H1 (cell line): ENCODE measurements at regions not wholly inside any gene's neighbourhood (a gene's known extent, or its start where the extent isn't known, plus 50 kb on each side); places are given as distances from the start of the nearest gene placed in this dataset.

Experiments used
- CTCF ChIA-PET: fragments of 300-600 bp; sonication (Branson Sonifier 250); formaldehyde crosslinking; loops from one replicate; lab custom pipeline; 2021; ENCODE audit not compliant: partially characterized antibody; lab: Charles Lee
- POLR2A ChIA-PET: fragments of 300-600 bp; sonication (Branson Sonifier 250); formaldehyde crosslinking; loops from one replicate; lab custom pipeline; 2021; ENCODE audit warnings: inconsistent platforms; ENCODE audit not compliant: partially characterized antibody; lab: Charles Lee
- DNase-seq, 2 experiments: peaks; one replicate each; pipeline versions ENCODE4 v3.0.0 to v3.0.0-alpha.2; 2010 to 2022; ENCODE audit warnings: low spot score in 2 of 2, low read depth in 1 of 2, mixed read lengths in 1 of 2
- FAIRE-seq: peaks from 2 replicates; lab custom pipeline; 2011; peaks lifted over from hg19 to GRCh38; lab: Jason Lieb, UNC
- H2AFZ ChIP-seq: 2 replicates; pipeline ENCODE4 v1.8.1; 2012; ENCODE audit warnings: low read length, inconsistent platforms
- H2AK5ac ChIP-seq: 2 replicates; pipeline ENCODE4 v1.6.1; 2013; ENCODE audit warnings: low read depth, low read length
- H2BK120ac ChIP-seq: replicated peaks from 2 replicates; pipeline ENCODE3; 2013; ENCODE audit warnings: low read depth, low read length, inconsistent platforms
- H2BK12ac ChIP-seq: 2 replicates; pipeline ENCODE4 v1.6.1; 2013; ENCODE audit warnings: low read depth, low read length
- H2BK15ac ChIP-seq: 2 replicates; pipeline ENCODE4 v1.6.1; 2013; ENCODE audit warnings: low read length
- H2BK20ac ChIP-seq: 2 replicates; pipeline ENCODE4 v1.6.1; 2013; ENCODE audit warnings: low read length
- H2BK5ac ChIP-seq: 2 replicates; pipeline ENCODE4 v1.6.1; 2013; ENCODE audit warnings: low read depth, low read length
- H3K14ac ChIP-seq: 2 replicates; pipeline ENCODE4 v1.6.1; 2013; ENCODE audit warnings: inconsistent platforms; ENCODE audit not compliant: insufficient read length
- H3K18ac ChIP-seq: 2 replicates; pipeline ENCODE4 v1.6.1; 2013; ENCODE audit warnings: low read length; ENCODE audit errors: extremely low read depth
- H3K23ac ChIP-seq: 2 replicates; pipeline ENCODE4 v1.6.1; 2013; ENCODE audit warnings: inconsistent platforms; ENCODE audit not compliant: insufficient read length
- H3K23me2 ChIP-seq: 2 replicates; pipeline ENCODE4 v1.6.1; 2013; ENCODE audit warnings: low read depth, low read length
- H3K27ac ChIP-seq: 2 replicates; pipeline ENCODE4 v1.6.1; 2011; ENCODE audit warnings: low read depth, low read length, inconsistent platforms
- H3K27me3 ChIP-seq, 4 experiments: replicated peaks in 1 of 4; 1 replicate in 1 of 4; 2 replicates in 3 of 4; pipeline versions ENCODE4 v1.6.1 to v1.8.1; 2011 to 2013; ENCODE audit warnings: low read length in 3 of 4, mild to moderate bottlenecking in 3 of 4, inconsistent platforms in 2 of 4, mixed read lengths in 2 of 4, moderate library complexity in 1 of 4; ENCODE audit not compliant: control insufficient read depth in 3 of 4, insufficient read depth in 3 of 4; ENCODE audit errors: extremely low read depth in 1 of 4
- H3K36me3 ChIP-seq, 4 experiments: 2 replicates each; pipeline versions ENCODE4 v1.6.1 to v1.8.1; 2011 to 2013; ENCODE audit warnings: mild to moderate bottlenecking in 4 of 4, low read length in 3 of 4, moderate library complexity in 2 of 4, control low read depth in 1 of 4, inconsistent platforms in 1 of 4; ENCODE audit not compliant: insufficient read depth in 4 of 4, control insufficient read depth in 2 of 4
- H3K4ac ChIP-seq: replicated peaks from 2 replicates; pipeline ENCODE3; 2013; ENCODE audit warnings: low read length, low read depth, mixed read lengths, inconsistent platforms; ENCODE audit not compliant: insufficient read length
- H3K4me1 ChIP-seq, 4 experiments: replicated peaks in 1 of 4; 1 replicate in 1 of 4; 2 replicates in 3 of 4; pipeline versions ENCODE4 v1.6.1 to v1.8.1; 2011 to 2013; ENCODE audit warnings: low read length in 3 of 4, inconsistent platforms in 2 of 4, mixed read lengths in 1 of 4; ENCODE audit not compliant: insufficient read depth in 4 of 4, control insufficient read depth in 3 of 4
- H3K4me2 ChIP-seq, 2 experiments: 2 replicates each; pipeline versions ENCODE4 v1.6.1 to v1.8.1; 2011 to 2013; ENCODE audit warnings: low read depth in 2 of 2, low read length in 2 of 2, control low read depth in 1 of 2, inconsistent platforms in 1 of 2, mild to moderate bottlenecking in 1 of 2; ENCODE audit not compliant: insufficient read depth in 1 of 2
- H3K4me3 ChIP-seq, 4 experiments: fragments of 200-600, 300-600 bp in 1 of 4; sonication (generic), shearing (Covaris generic), sonication (Bioruptor Twin) in 1 of 4; 2 replicates each; pipeline versions ENCODE4 v1.5.1 to v1.8.1; 2011 to 2016; ENCODE audit warnings: low read length in 4 of 4, low read depth in 3 of 4, control low read depth in 2 of 4, inconsistent platforms in 2 of 4, mild to moderate bottlenecking in 2 of 4, mixed read lengths in 1 of 4, moderate library complexity in 1 of 4; ENCODE audit not compliant: insufficient read depth in 2 of 4; ENCODE audit errors: extremely low read depth in 1 of 4
- H3K56ac ChIP-seq: replicated peaks from 2 replicates; pipeline ENCODE3; 2013; ENCODE audit warnings: low read depth, mild to moderate bottlenecking, mixed read lengths, low read length, inconsistent platforms; ENCODE audit not compliant: insufficient read length
- H3K79me1 ChIP-seq: 2 replicates; pipeline ENCODE4 v1.6.1; 2013; ENCODE audit warnings: low read depth, low read length, control low read depth
- H3K79me2 ChIP-seq, 2 experiments: 2 replicates each; pipeline versions ENCODE4 v1.6.1 to v1.8.1; 2012 to 2013; ENCODE audit warnings: low read length in 2 of 2, mild to moderate bottlenecking in 2 of 2, inconsistent platforms in 1 of 2; ENCODE audit not compliant: insufficient read depth in 2 of 2, control insufficient read depth in 1 of 2
- H3K9ac ChIP-seq, 4 experiments: replicated peaks in 1 of 4; 1 replicate in 1 of 4; 2 replicates in 3 of 4; pipeline versions ENCODE4 v1.6.1 to v1.8.1; 2011 to 2013; ENCODE audit warnings: low read depth in 3 of 4, low read length in 3 of 4, control low read depth in 2 of 4, mild to moderate bottlenecking in 2 of 4, moderate library complexity in 2 of 4, inconsistent platforms in 1 of 4; ENCODE audit errors: extremely low read depth in 1 of 4
- H3K9me3 ChIP-seq, 2 experiments: 2 replicates each; pipeline versions ENCODE4 v1.6.1 to v1.8.1; 2012 to 2013; ENCODE audit warnings: mild to moderate bottlenecking in 2 of 2, moderate library complexity in 2 of 2, control low read depth in 1 of 2, inconsistent platforms in 1 of 2, low read depth in 1 of 2, low read length in 1 of 2, mixed read lengths in 1 of 2; ENCODE audit not compliant: insufficient read depth in 2 of 2
- H4K20me1 ChIP-seq, 2 experiments: replicated peaks in 1 of 2; 2 replicates each; pipeline versions ENCODE3 to v1.8.1; 2011 to 2013; ENCODE audit warnings: inconsistent platforms in 2 of 2, low read length in 2 of 2, mild to moderate bottlenecking in 1 of 2; ENCODE audit not compliant: insufficient read depth in 2 of 2, control insufficient read depth in 1 of 2
- H4K5ac ChIP-seq: 2 replicates; pipeline ENCODE4 v1.6.1; 2013; ENCODE audit warnings: low read length, low read depth, mixed read lengths, inconsistent platforms; ENCODE audit not compliant: insufficient read length
- H4K8ac ChIP-seq: 2 replicates; pipeline ENCODE4 v1.8.0; 2013; ENCODE audit warnings: mild to moderate bottlenecking, moderate library complexity, low read length, inconsistent platforms; ENCODE audit not compliant: insufficient read depth; ENCODE audit errors: extremely low read depth
- H4K91ac ChIP-seq: replicated peaks from 2 replicates; pipeline ENCODE3; 2013; ENCODE audit warnings: low read length, mixed read lengths, inconsistent platforms; ENCODE audit not compliant: insufficient read length
- FOSL1 ChIP-seq: IDR thresholded peaks from 2 replicates; pipeline ENCODE4 v1.6.1; 2011; ENCODE audit warnings: mild to moderate bottlenecking, low read depth, low read length, moderate library complexity; ENCODE audit not compliant: insufficient read depth
- KDM5A ChIP-seq: fragments of 200-600 bp; IDR thresholded peaks from 2 replicates; pipeline ENCODE4 v1.7.1; 2012; ENCODE audit warnings: mild to moderate bottlenecking, low read length, inconsistent platforms, mixed read lengths
- RFX5 ChIP-seq: IDR thresholded peaks from 2 replicates; pipeline ENCODE4 v1.6.1; 2011; ENCODE audit warnings: low read depth, low read length, improper control_type of control experiment, borderline replicate concordance
- SP4 ChIP-seq: IDR thresholded peaks from 2 replicates; pipeline ENCODE4 v1.6.1; 2012; ENCODE audit warnings: low read length, inconsistent platforms
- YY1 ChIP-seq: IDR thresholded peaks from 2 replicates; pipeline ENCODE4 v1.6.1; 2011; ENCODE audit warnings: low read depth, mild to moderate bottlenecking, low read length
- WGBS, 2 experiments: shearing (Covaris generic) in 1 of 2; methylation state at CpG; one replicate each; pipeline versions ENCODE4 v1.1.6 to v1.1.7; 2013 to 2015; ENCODE audit warnings: low lambda C conversion rate in 2 of 2, mixed read lengths in 2 of 2, inconsistent platforms in 1 of 2, low coverage in 1 of 2, missing lambda C conversion rate in 1 of 2; ENCODE audit not compliant: insufficient replicate concordance in 2 of 2, insufficient coverage in 1 of 2, insufficient read length in 1 of 2; ENCODE audit errors: extremely low coverage in 1 of 2, missing lambda C conversion rate in 1 of 2; 5-methylcytosine and 5-hydroxymethylcytosine counted together

DNA sequence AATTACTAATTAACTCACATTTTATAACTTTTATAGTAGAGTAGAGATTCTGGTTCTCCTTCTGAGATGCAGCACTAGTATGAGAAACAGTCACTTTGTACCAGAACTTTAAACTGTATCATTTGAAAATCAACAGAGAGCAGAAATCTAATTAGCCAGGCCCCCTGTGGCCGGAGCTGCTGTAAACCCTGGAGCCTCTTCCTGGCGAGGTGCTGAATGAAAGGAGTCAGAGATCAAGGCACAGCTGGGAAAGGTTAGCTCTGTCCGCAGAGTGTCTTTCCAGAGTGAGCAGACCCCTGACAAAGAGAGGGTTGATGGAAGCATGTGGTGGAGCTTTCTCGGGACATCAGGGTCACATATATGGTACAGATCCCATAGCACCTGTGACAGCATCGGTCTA lies 703.8 kb downstream of the RFPL4B start:
- H3K27ac ChIP-seq: no peak overlapping the region
- no peaks in the 10 kb centered on the region for H3K36me3 ChIP-seq
- peak overlapping the region; percentile 27; the same call in 1 of the 2 replicates for H2AFZ ChIP-seq
- no peak overlapping the region for H3K18ac ChIP-seq
- H4K20me1 ChIP-seq: no peaks in the 10 kb centered on the region
- H3K9me3 ChIP-seq: peaks cover 0 to 4% of the 10 kb centered on the region in 2 experiments; a peak in 1 of 4 replicates
- H2BK5ac ChIP-seq: no peak overlapping the region
- H3K9ac ChIP-seq: no peak overlapping the region
- H3K4ac ChIP-seq: no peak overlapping the region
- 52% methylated on average over 5 of the region's 5 CpGs; no CpG with 5 or more reads in 1 of the 2 experiments for WGBS, 2 experiments
- no peak overlapping the region for H3K14ac ChIP-seq
- H3K23ac ChIP-seq: no peak overlapping the region
- H2BK12ac ChIP-seq: no peak overlapping the region
- no peak overlapping the region for H2BK20ac ChIP-seq
- CTCF ChIA-PET: no interaction called here
- H2BK120ac ChIP-seq: no peak overlapping the region
- no peaks in the 10 kb centered on the region for H3K79me1 ChIP-seq
- FAIRE-seq (peak; percentile 87), DNase-seq (peak in 1 of 2 experiments; percentile 5)
- peaks cover 0 to 5% (median 0%) of the 10 kb centered on the region in 4 experiments; a peak in 1 of 7 replicates for H3K4me1 ChIP-seq
- H4K8ac ChIP-seq: no peak overlapping the region
- H3K79me2 ChIP-seq: no peaks in the 10 kb centered on the region
- no peaks in the 10 kb centered on the region for H3K23me2 ChIP-seq
- H2BK15ac ChIP-seq: no peak overlapping the region
- H3K56ac ChIP-seq: no peak overlapping the region
- H3K27me3 ChIP-seq: no peaks in the 10 kb centered on the region
- POLR2A ChIA-PET: no interaction called here
- no peak overlapping the region for H2AK5ac ChIP-seq
- H4K91ac ChIP-seq: no peak overlapping the region
- no peak overlapping the region for H3K4me3 ChIP-seq
- H3K4me2 ChIP-seq: 0 out of 4 replicates have a peak overlapping the region, but pooled peaks of 1 of the 2 experiments have one; percentile 11
- no peak overlapping the region for H4K5ac ChIP-seq
- TF ChIP-seq KDM5A (no peak), YY1 (no peak), RFX5 (no peak), FOSL1 (no peak), SP4 (no peak)
